Endothelial cell of umbilical vein (primary cell): ENCODE measurements at regions not wholly inside any gene's neighbourhood (a gene's known extent, or its start where the extent isn't known, plus 50 kb on each side); places are given as distances from the start of the nearest gene placed in this dataset.

ENCODE experiments used
- BruUV-seq: library from RNA; stranded (reverse); fragments of 400-500 nt; replicated peaks from 2 replicates; lab custom pipeline; 2021; lab: Mats Ljungman, UMichigan
- CTCF ChIA-PET: fragments of 300-600, 350-600 bp; sonication (Branson Sonifier 250); formaldehyde crosslinking; loops from one replicate; lab custom pipeline; 2021; ENCODE audit warnings: antibody characterized with exemption, inconsistent platforms; lab: Charles Lee
- POLR2A ChIA-PET: fragments of 300-600, 350-600 bp; sonication (Branson Sonifier 250); formaldehyde crosslinking; loops from one replicate; lab custom pipeline; 2021; ENCODE audit warnings: antibody characterized with exemption, inconsistent platforms; lab: Charles Lee
- DNase-seq: peaks from one replicate; pipeline ENCODE4 v3.0.0-alpha.2; 2011; ENCODE audit warnings: low read depth, low spot score
- FAIRE-seq: peaks from 2 replicates; lab custom pipeline; 2011; peaks lifted over from hg19 to GRCh38; lab: Jason Lieb, UNC
- H2AFZ ChIP-seq: 2 replicates; pipeline ENCODE4 v1.6.0; 2012; ENCODE audit warnings: low read depth, low read length, control low read depth, inconsistent platforms
- H3K27ac ChIP-seq: 2 replicates; pipeline ENCODE4 v1.5.1; 2011; ENCODE audit warnings: low read depth, mild to moderate bottlenecking, control low read depth, low read length, moderate library complexity; ENCODE audit not compliant: insufficient read depth
- H3K27me3 ChIP-seq, 2 experiments: 2 replicates each; pipeline versions ENCODE4 v1.6.0 to v1.6.1; 2011; ENCODE audit warnings: low read length in 2 of 2, mixed read lengths in 1 of 2; ENCODE audit not compliant: control insufficient read depth in 2 of 2, insufficient read depth in 2 of 2
- H3K36me3 ChIP-seq, 2 experiments: 2 replicates in 1 of 2; 3 replicates in 1 of 2; pipeline ENCODE4 v1.5.1; 2011; ENCODE audit warnings: low read length in 2 of 2, mild to moderate bottlenecking in 1 of 2, moderate library complexity in 1 of 2; ENCODE audit not compliant: control insufficient read depth in 2 of 2, insufficient read depth in 2 of 2; ENCODE audit errors: extremely low read depth in 1 of 2
- H3K4me1 ChIP-seq: 3 replicates; pipeline ENCODE4 v1.5.1; 2011; ENCODE audit warnings: mild to moderate bottlenecking, low read length; ENCODE audit not compliant: control insufficient read depth, insufficient read depth; ENCODE audit errors: extremely low read depth
- H3K4me2 ChIP-seq: 2 replicates; pipeline ENCODE4 v1.6.1; 2011; ENCODE audit warnings: low read length, control low read depth, mixed read lengths; ENCODE audit not compliant: insufficient read depth
- H3K4me3 ChIP-seq, 3 experiments: fragments of 200-600 bp in 1 of 3; sonication (generic), shearing (Covaris generic) in 1 of 3; replicated peaks in 1 of 3; 2 replicates each; pipeline ENCODE4 v1.5.1; 2011 to 2016; ENCODE audit warnings: control low read depth in 3 of 3, low read length in 3 of 3, mild to moderate bottlenecking in 2 of 3, inconsistent platforms in 1 of 3, low read depth in 1 of 3, moderate library complexity in 1 of 3; ENCODE audit not compliant: insufficient read depth in 1 of 3
- H3K79me2 ChIP-seq: 2 replicates; pipeline ENCODE4 v1.6.0; 2012; ENCODE audit warnings: low read length, inconsistent platforms; ENCODE audit not compliant: control insufficient read depth, insufficient read depth
- H3K9ac ChIP-seq: replicated peaks from 2 replicates; pipeline ENCODE3; 2011; ENCODE audit warnings: low read length, control low read depth; ENCODE audit not compliant: insufficient read depth; ENCODE audit errors: extremely low read depth
- H3K9me1 ChIP-seq: replicated peaks from 3 replicates; pipeline ENCODE4 v1.6.0; 2011; ENCODE audit warnings: mild to moderate bottlenecking, low read length; ENCODE audit not compliant: control insufficient read depth, insufficient read depth; ENCODE audit errors: extremely low read depth
- H3K9me3 ChIP-seq: replicated peaks from 2 replicates; pipeline ENCODE4 v1.5.1; 2012; ENCODE audit warnings: low read length, inconsistent platforms; ENCODE audit not compliant: control insufficient read depth, insufficient read depth
- H4K20me1 ChIP-seq: replicated peaks from 2 replicates; pipeline ENCODE3; 2011; ENCODE audit warnings: mild to moderate bottlenecking, low read length; ENCODE audit not compliant: control insufficient read depth, insufficient read depth; ENCODE audit errors: extremely low read depth
- EZH2 ChIP-seq: IDR thresholded peaks from 2 replicates; pipeline ENCODE4 v1.6.1; 2012; ENCODE audit warnings: borderline replicate concordance, low read depth, mild to moderate bottlenecking, moderate library complexity, low read length, inconsistent platforms; ENCODE audit not compliant: severe bottlenecking
- FOS ChIP-seq: IDR thresholded peaks from 2 replicates; pipeline ENCODE4 v1.6.1; 2011; ENCODE audit warnings: mild to moderate bottlenecking, low read length, moderate library complexity, borderline replicate concordance; ENCODE audit not compliant: insufficient read depth
- GATA2 ChIP-seq: IDR thresholded peaks from 2 replicates; pipeline ENCODE4 v1.7.0; 2011; ENCODE audit warnings: low read depth, mild to moderate bottlenecking, moderate library complexity, mixed read lengths, low read length; ENCODE audit not compliant: insufficient read length, insufficient read depth
- JUN ChIP-seq: IDR thresholded peaks from 2 replicates; pipeline ENCODE4 v1.6.1; 2011; ENCODE audit warnings: borderline replicate concordance, low read depth; ENCODE audit not compliant: insufficient read length, insufficient read depth
- MYC ChIP-seq: IDR thresholded peaks from one replicate; pipeline ENCODE4 v1.6.1; 2011; ENCODE audit warnings: mild to moderate bottlenecking, low read depth, low read length
- POLR2A ChIP-seq: IDR thresholded peaks from 2 replicates; pipeline ENCODE4 v1.6.1; 2012; ENCODE audit warnings: low read depth, mild to moderate bottlenecking, control low read depth, low read length
- POLR2AphosphoS5 ChIP-seq: IDR thresholded peaks from 2 replicates; pipeline ENCODE4 v1.6.1; 2012; ENCODE audit warnings: low read depth, mild to moderate bottlenecking, control low read depth, low read length, moderate library complexity; ENCODE audit not compliant: insufficient read depth
- dilution Hi-C: fragments of 300-500 bp; cut with MboI; formaldehyde crosslinking; loops from one replicate; pipeline ENCODE4 v1.15.0; 2019; ENCODE audit warnings: low sequenced_read_pairs; ENCODE audit not compliant: extremely low pct_ligation_motif_present
- intact Hi-C: fragments of 100-400 bp; cut with micrococcal nuclease; formaldehyde crosslinking; loops from one replicate; pipeline ENCODE4 v1.10.0; 2022
- TF ChIP-seq, protein P1 (sequence below), 2 donors: IDR thresholded peaks; 1 replicate in 1 of 2; 2 replicates in 1 of 2; pipeline ENCODE4 v1.5.1; 2011; ENCODE audit warnings: low read length in 2 of 2, mild to moderate bottlenecking in 2 of 2, moderate library complexity in 2 of 2, control low read depth in 1 of 2, inconsistent platforms in 1 of 2, low read depth in 1 of 2; ENCODE audit not compliant: insufficient read depth in 1 of 2; ENCODE audit errors: extremely low read depth in 1 of 2
- TF ChIP-seq, protein P2 (sequence below): IDR thresholded peaks from 2 replicates; pipeline ENCODE4 v1.6.1; 2011; ENCODE audit not compliant: insufficient read depth, insufficient read length

DNA sequence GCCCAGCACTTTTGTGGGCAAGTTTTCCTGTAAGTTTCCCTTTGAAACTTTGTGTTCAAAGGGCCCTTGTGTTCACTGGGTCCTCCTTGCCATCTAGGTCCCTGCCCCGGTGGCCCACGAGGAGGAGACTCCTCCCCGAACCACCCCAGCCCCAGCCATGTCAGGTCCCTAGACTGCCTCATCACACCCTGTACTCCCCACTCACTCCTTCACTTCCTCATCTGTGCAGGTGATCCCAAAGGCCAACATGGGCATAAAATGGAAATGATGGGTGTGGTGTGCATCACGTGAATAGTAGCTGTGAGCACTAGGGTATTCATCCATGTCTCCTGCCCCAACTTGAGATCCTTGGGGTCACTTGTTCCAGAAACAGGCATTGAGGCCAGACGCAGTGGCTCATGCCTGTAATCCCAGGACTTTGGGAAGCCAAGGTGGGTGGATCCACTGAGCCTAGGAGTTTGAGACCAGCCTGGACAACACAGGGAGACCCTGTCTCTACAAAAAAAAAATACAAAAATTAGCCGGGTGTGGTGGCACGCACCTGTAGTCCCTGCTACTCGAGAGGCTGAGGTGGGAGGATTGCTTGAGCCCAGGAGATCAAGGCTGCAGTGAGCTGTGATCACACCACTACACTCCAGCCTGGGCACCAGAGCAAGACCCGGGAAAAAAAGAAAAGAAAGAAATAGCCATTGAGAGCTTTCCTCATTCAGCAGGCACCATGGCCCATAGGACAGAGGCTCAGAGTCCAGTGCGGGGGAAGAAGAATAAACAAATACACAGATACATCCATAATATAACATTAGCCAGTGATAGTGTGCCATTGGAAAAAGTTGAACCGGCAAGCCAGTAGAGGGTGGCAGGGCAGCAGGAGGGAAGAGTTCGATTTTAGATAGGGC is 74.5 kb downstream of the KATNIP start:
- BruUV-seq = no TSS peak
- intact Hi-C loops = no loop called here
- H3K27ac ChIP-seq = no peak overlapping the region
- no peak for DNase-seq
- H2AFZ ChIP-seq = no peak overlapping the region
- CTCF ChIA-PET = no interaction called here
- H3K4me1 ChIP-seq = peaks cover 2% of the 10 kb centered on the region
- H3K4me2 ChIP-seq = no peak overlapping the region
- H3K36me3 ChIP-seq = peaks cover 0 to 2% of the 10 kb centered on the region in 2 experiments
- H3K79me2 ChIP-seq = no peaks in the 10 kb centered on the region
- POLR2A ChIA-PET = no interaction called here
- no peak overlapping the region for H3K4me3 ChIP-seq
- H3K9me3 ChIP-seq = no peaks in the 10 kb centered on the region
- FAIRE-seq = no peak
- H4K20me1 ChIP-seq = no peaks in the 10 kb centered on the region
- no peaks in the 10 kb centered on the region for H3K9me1 ChIP-seq
- H3K9ac ChIP-seq = no peak overlapping the region
- TF ChIP-seq POLR2A (no peak), JUN (no peak), FOS (no peak), POLR2AphosphoS5 (no peak), EZH2 (no peak), GATA2 (no peak), MYC (no peak)
- TF ChIP-seq, protein P1, sequence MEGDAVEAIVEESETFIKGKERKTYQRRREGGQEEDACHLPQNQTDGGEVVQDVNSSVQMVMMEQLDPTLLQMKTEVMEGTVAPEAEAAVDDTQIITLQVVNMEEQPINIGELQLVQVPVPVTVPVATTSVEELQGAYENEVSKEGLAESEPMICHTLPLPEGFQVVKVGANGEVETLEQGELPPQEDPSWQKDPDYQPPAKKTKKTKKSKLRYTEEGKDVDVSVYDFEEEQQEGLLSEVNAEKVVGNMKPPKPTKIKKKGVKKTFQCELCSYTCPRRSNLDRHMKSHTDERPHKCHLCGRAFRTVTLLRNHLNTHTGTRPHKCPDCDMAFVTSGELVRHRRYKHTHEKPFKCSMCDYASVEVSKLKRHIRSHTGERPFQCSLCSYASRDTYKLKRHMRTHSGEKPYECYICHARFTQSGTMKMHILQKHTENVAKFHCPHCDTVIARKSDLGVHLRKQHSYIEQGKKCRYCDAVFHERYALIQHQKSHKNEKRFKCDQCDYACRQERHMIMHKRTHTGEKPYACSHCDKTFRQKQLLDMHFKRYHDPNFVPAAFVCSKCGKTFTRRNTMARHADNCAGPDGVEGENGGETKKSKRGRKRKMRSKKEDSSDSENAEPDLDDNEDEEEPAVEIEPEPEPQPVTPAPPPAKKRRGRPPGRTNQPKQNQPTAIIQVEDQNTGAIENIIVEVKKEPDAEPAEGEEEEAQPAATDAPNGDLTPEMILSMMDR (IDR thresholded peaks at IDR 0.05; ENCODE audit: extremely low read depth in 1 of 2, insufficient read depth in 1 of 2, low read depth in 1 of 2, low read length in 2 of 2) = no peak
- TF ChIP-seq, protein P2, sequence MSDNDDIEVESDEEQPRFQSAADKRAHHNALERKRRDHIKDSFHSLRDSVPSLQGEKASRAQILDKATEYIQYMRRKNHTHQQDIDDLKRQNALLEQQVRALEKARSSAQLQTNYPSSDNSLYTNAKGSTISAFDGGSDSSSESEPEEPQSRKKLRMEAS = no peak
- no peaks in the 10 kb centered on the region for H3K27me3 ChIP-seq
- dilution Hi-C loops = no loop called here
